PC-9 (cell line): ENCODE measurements at regions not wholly inside any gene's neighbourhood (a gene's known extent, or its start where the extent isn't known, plus 50 kb on each side); places are given as distances from the start of the nearest gene placed in this dataset.

ENCODE experiments used
- CTCF ChIP-seq: fragments of 200-600 bp; sonication (generic); conservative IDR thresholded peaks from 2 replicates; pipeline ENCODE4 v1.6.1; 2017; ENCODE audit warnings: mixed run types, antibody characterized with exemption, mild to moderate bottlenecking, moderate library complexity
- EZH2 ChIP-seq: fragments of 200-600 bp; sonication (generic); IDR thresholded peaks from 2 replicates; pipeline ENCODE4 v1.8.0; 2017; ENCODE audit warnings: antibody characterized with exemption, low read depth

GRCh38 chr20:60906555-60906954 is 345.5 kb upstream of the CDH4 start:
- TF ChIP-seq CTCF (no peak), EZH2 (no peak)
